SK-N-SH (cell line): ENCODE measurements at regions not wholly inside any gene's neighbourhood (a gene's known extent, or its start where the extent isn't known, plus 50 kb on each side); places are given as distances from the start of the nearest gene placed in this dataset.

Source experiments
- CTCF ChIA-PET: fragments of 300-600, 350-600 bp; formaldehyde crosslinking; extraction: SDS; loops from one replicate; lab custom pipeline; 2021; lab: Yijun Ruan, JAX
- POLR2A ChIA-PET: fragments of 350-600 bp; sonication (Branson Sonifier 250); formaldehyde crosslinking; extraction: SDS; loops from one replicate; lab custom pipeline; 2020; ENCODE audit warnings: antibody characterized with exemption, inconsistent platforms; lab: Yijun Ruan, JAX
- DNase-seq: peaks from one replicate; pipeline ENCODE4 v3.0.0; 2012
- H2AFZ ChIP-seq: fragments of 200-600 bp; sonication (generic); 2 replicates; pipeline ENCODE4 v1.8.1; 2016; ENCODE audit warnings: antibody characterized with exemption, mild to moderate bottlenecking, low read depth
- H3F3A ChIP-seq: fragments of 200-600 bp; sonication (generic); replicated peaks from 2 replicates; pipeline ENCODE3; 2016; ENCODE audit warnings: antibody characterized with exemption, mild to moderate bottlenecking; ENCODE audit not compliant: insufficient read depth
- H3K27ac ChIP-seq, 2 experiments: fragments of 200-500 bp in 1 of 2; fragments of 200-600 bp in 1 of 2; sonication (Bioruptor generic) in 1 of 2; sonication (generic), shearing (Covaris generic) in 1 of 2; 2 replicates each; pipeline versions ENCODE4 v1.5.1 to v1.6.1; 2014 to 2016; ENCODE audit warnings: low read depth in 2 of 2, inconsistent platforms in 1 of 2, low read length in 1 of 2, mild to moderate bottlenecking in 1 of 2, mixed read lengths in 1 of 2
- H3K27me3 ChIP-seq: fragments of 200-600 bp; sonication (generic), shearing (Covaris generic); 2 replicates; pipeline ENCODE4 v1.6.1; 2016; ENCODE audit warnings: mixed run types; ENCODE audit not compliant: insufficient read depth
- H3K36me3 ChIP-seq, 2 experiments: fragments of 200-500 bp in 1 of 2; fragments of 200-600 bp in 1 of 2; sonication (Bioruptor generic) in 1 of 2; sonication (generic) in 1 of 2; replicated peaks in 1 of 2; 2 replicates each; pipeline versions ENCODE3 to v1.5.1; 2014 to 2016; ENCODE audit warnings: low read length in 1 of 2, mild to moderate bottlenecking in 1 of 2; ENCODE audit not compliant: insufficient read depth in 2 of 2, control insufficient read depth in 1 of 2
- H3K4me1 ChIP-seq, 2 experiments: fragments of 200-500 bp in 1 of 2; fragments of 200-600 bp in 1 of 2; sonication (Bioruptor generic) in 1 of 2; sonication (generic), shearing (Covaris generic) in 1 of 2; 2 replicates each; pipeline versions ENCODE4 v1.5.1 to v1.6.1; 2014 to 2016; ENCODE audit warnings: low read depth in 1 of 2, low read length in 1 of 2, mixed run types in 1 of 2; ENCODE audit not compliant: insufficient read depth in 2 of 2, control insufficient read depth in 1 of 2
- H3K4me2 ChIP-seq: fragments of 200-600 bp; sonication (generic), shearing (Covaris generic); 2 replicates; pipeline ENCODE4 v1.6.1; 2017; ENCODE audit warnings: mixed run types
- H3K4me3 ChIP-seq, 2 experiments: fragments of 200-500 bp in 1 of 2; fragments of 200-600 bp in 1 of 2; sonication (Bioruptor generic) in 1 of 2; sonication (generic), shearing (Covaris generic) in 1 of 2; 2 replicates each; pipeline versions ENCODE4 v1.5.1 to v1.8.1; 2014 to 2016; ENCODE audit warnings: low read depth in 2 of 2, inconsistent platforms in 1 of 2, low read length in 1 of 2, mild to moderate bottlenecking in 1 of 2, mixed read lengths in 1 of 2, moderate library complexity in 1 of 2
- H3K79me2 ChIP-seq: fragments of 200-600 bp; sonication (generic); 2 replicates; pipeline ENCODE4 v1.8.1; 2017; ENCODE audit warnings: mild to moderate bottlenecking; ENCODE audit not compliant: insufficient read depth
- H3K9ac ChIP-seq: fragments of 200-600 bp; sonication (generic); 2 replicates; pipeline ENCODE4 v1.6.1; 2017; ENCODE audit warnings: mixed run types
- H3K9me2 ChIP-seq: fragments of 200-600 bp; sonication (generic); 2 replicates; pipeline ENCODE4 v1.6.1; 2017; ENCODE audit warnings: mixed run types
- H3K9me3 ChIP-seq: fragments of 200-600 bp; sonication (generic); 2 replicates; pipeline ENCODE4 v1.6.1; 2017; ENCODE audit warnings: mixed run types, mild to moderate bottlenecking, moderate library complexity
- H4K20me1 ChIP-seq: fragments of 200-600 bp; sonication (generic); 2 replicates; pipeline ENCODE4 v1.6.1; 2017; ENCODE audit warnings: mild to moderate bottlenecking, mixed run types; ENCODE audit not compliant: insufficient read depth
- CTCF ChIP-seq: fragments of 200-600 bp; sonication (generic); IDR thresholded peaks from 2 replicates; pipeline ENCODE4 v1.6.1; 2017; ENCODE audit warnings: antibody characterized with exemption, mild to moderate bottlenecking, moderate library complexity
- ELF1 ChIP-seq: IDR thresholded peaks from 2 replicates; pipeline ENCODE4 v1.4.0; 2012
- EZH2phosphoT487 ChIP-seq: fragments of 200-600 bp; sonication (generic); IDR thresholded peaks from 2 replicates; pipeline ENCODE4 v1.6.1; 2017; ENCODE audit warnings: low read depth, mixed run types, mild to moderate bottlenecking, antibody characterized with exemption, moderate library complexity, borderline replicate concordance
- FOXM1 ChIP-seq: IDR thresholded peaks from 2 replicates; pipeline ENCODE4 v1.4.0; 2012; ENCODE audit warnings: low read depth, mild to moderate bottlenecking
- GABPA ChIP-seq: IDR thresholded peaks from 2 replicates; pipeline ENCODE4 v1.4.0; 2012; ENCODE audit warnings: low read depth, mild to moderate bottlenecking
- GATA2 ChIP-seq: sonication (generic); formaldehyde crosslinking; IDR thresholded peaks from 2 replicates; pipeline ENCODE4 v1.5.0; 2020; ENCODE audit warnings: mild to moderate bottlenecking, missing genetic modification reagents
- MEF2A ChIP-seq: IDR thresholded peaks from 2 replicates; pipeline ENCODE4 v1.4.0; 2012; ENCODE audit warnings: low read depth, borderline replicate concordance
- NFIC ChIP-seq: IDR thresholded peaks from 2 replicates; pipeline ENCODE4 v1.4.0; 2012; ENCODE audit warnings: borderline replicate concordance
- NRF1 ChIP-seq: IDR thresholded peaks from 2 replicates; pipeline ENCODE4 v1.6.1; 2012; ENCODE audit warnings: low read depth, mild to moderate bottlenecking, low read length
- RFX5 ChIP-seq: IDR thresholded peaks from 2 replicates; pipeline ENCODE4 v1.6.1; 2012; ENCODE audit warnings: mild to moderate bottlenecking, improper control_type of control experiment, low read length
- RXRA ChIP-seq: IDR thresholded peaks from 2 replicates; pipeline ENCODE4 v1.4.0; 2012; ENCODE audit warnings: low read depth, mild to moderate bottlenecking, borderline replicate concordance
- SIN3A ChIP-seq: IDR thresholded peaks from 2 replicates; pipeline ENCODE4 v1.6.1; 2012; ENCODE audit warnings: low read depth, mild to moderate bottlenecking, low read length, moderate library complexity, borderline replicate concordance
- TAF1 ChIP-seq: IDR thresholded peaks from 2 replicates; pipeline ENCODE4 v1.6.1; 2012; ENCODE audit warnings: low read depth, mild to moderate bottlenecking, low read length, moderate library complexity, borderline replicate concordance
- TCF12 ChIP-seq: IDR thresholded peaks from 2 replicates; pipeline ENCODE4 v1.4.0; 2012
- YY1 ChIP-seq: IDR thresholded peaks from 2 replicates; pipeline ENCODE4 v1.4.0; 2012; ENCODE audit warnings: low read depth, mild to moderate bottlenecking
- ZBTB33 ChIP-seq: IDR thresholded peaks from 2 replicates; pipeline ENCODE4 v1.4.0; 2012; ENCODE audit warnings: low read depth, borderline replicate concordance
- WGBS: methylation state at CpG from one replicate; pipeline ENCODE4 v1.1.6; 2017; ENCODE audit warnings: low lambda C conversion rate; 5-methylcytosine and 5-hydroxymethylcytosine counted together

GRCh38 chr4:182145334-182145905 is 97.8 kb upstream of the TENM3 start (continued):
- TF ChIP-seq NRF1 = no peak
- no peak for TF ChIP-seq TAF1

GRCh38 chr4:182147391-182147790 is 95.8 kb upstream of the TENM3 start:
- 78% methylated on average over 5 of the region's 5 CpGs for WGBS
- H4K20me1 ChIP-seq = no peaks in the 10 kb centered on the region
- no peak overlapping the region for H3K4me2 ChIP-seq
- no peaks in the 10 kb centered on the region for H3F3A ChIP-seq
- H3K36me3 ChIP-seq = no peaks in the 10 kb centered on the region
- CTCF ChIA-PET = no interaction called here
- no peak overlapping the region for H3K9ac ChIP-seq
- no peak for DNase-seq
- H3K4me1 ChIP-seq = peaks cover 0 to 3% of the 10 kb centered on the region in 2 experiments; a peak in 2 of 4 replicates
- H3K79me2 ChIP-seq = peaks cover 6% of the 10 kb centered on the region; the same call in 1 of the 2 replicates
- no peak overlapping the region for H3K27ac ChIP-seq
- no peak overlapping the region for H2AFZ ChIP-seq
- H3K9me3 ChIP-seq = no peaks in the 10 kb centered on the region
- no peak overlapping the region for H3K4me3 ChIP-seq
- TF ChIP-seq ZBTB33 (no peak), GABPA (no peak), TCF12 (no peak), TAF1 (no peak), GATA2 (CRISPR knock-in tag) (no peak), ELF1 (no peak), RFX5 (no peak), CTCF (no peak), RXRA (no peak), YY1 (no peak), MEF2A (no peak), SIN3A (no peak), EZH2phosphoT487 (no peak), NRF1 (no peak), FOXM1 (no peak), NFIC (no peak)
- POLR2A ChIA-PET = no interaction called here
- no peaks in the 10 kb centered on the region for H3K9me2 ChIP-seq
- no peaks in the 10 kb centered on the region for H3K27me3 ChIP-seq
